H1 (cell line): ENCODE measurements at regions not wholly inside any gene's neighbourhood (a gene's known extent, or its start where the extent isn't known, plus 50 kb on each side); places are given as distances from the start of the nearest gene placed in this dataset.

Experiments used
- BCL11A ChIP-seq, 2 experiments: IDR thresholded peaks; one replicate each; pipeline ENCODE4 v1.6.1; 2011; ENCODE audit warnings: low read depth in 2 of 2, low read length in 2 of 2, mild to moderate bottlenecking in 2 of 2
- RBBP5 ChIP-seq: IDR thresholded peaks from 2 replicates; pipeline ENCODE4 v1.7.1; 2012; ENCODE audit warnings: low read depth, mild to moderate bottlenecking, inconsistent platforms, low read length, moderate library complexity, borderline replicate concordance
- TCF12 ChIP-seq: IDR thresholded peaks from 2 replicates; pipeline ENCODE4 v1.6.1; 2011; ENCODE audit warnings: low read depth, mild to moderate bottlenecking, low read length
- TF ChIP-seq, protein P1 (sequence below): fragments of 300-600 bp; sonication (generic); IDR thresholded peaks from 2 replicates; pipeline ENCODE4 v1.7.1; 2012; ENCODE audit warnings: low read length, moderate library complexity, mild to moderate bottlenecking, inconsistent platforms; ENCODE audit not compliant: insufficient replicate concordance
- TF ChIP-seq, protein P2 (sequence below): IDR thresholded peaks from 2 replicates; pipeline ENCODE4 v1.6.1; 2012; ENCODE audit warnings: inconsistent platforms

DNA sequence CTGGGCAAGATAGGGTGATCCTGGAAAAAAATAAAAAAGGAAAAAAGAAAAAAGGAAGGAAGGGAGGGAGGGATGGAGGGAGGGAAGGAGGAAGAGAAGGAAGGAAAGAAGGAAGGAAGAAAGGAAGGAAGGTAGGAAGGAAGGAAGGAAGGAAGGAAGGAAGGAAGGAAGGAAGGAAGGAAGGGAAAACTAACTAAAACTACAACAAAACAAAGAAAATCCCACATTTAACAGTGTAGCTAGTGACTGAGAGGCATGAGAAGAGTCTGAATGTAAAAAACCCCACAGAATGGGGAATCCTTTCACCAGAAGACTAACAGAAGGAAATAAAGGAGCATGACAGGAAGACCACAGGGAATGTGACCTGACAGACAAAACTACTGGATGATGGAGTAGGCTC is 345.7 kb downstream of the NOVA1 start (continued):
- TF ChIP-seq, protein P1, sequence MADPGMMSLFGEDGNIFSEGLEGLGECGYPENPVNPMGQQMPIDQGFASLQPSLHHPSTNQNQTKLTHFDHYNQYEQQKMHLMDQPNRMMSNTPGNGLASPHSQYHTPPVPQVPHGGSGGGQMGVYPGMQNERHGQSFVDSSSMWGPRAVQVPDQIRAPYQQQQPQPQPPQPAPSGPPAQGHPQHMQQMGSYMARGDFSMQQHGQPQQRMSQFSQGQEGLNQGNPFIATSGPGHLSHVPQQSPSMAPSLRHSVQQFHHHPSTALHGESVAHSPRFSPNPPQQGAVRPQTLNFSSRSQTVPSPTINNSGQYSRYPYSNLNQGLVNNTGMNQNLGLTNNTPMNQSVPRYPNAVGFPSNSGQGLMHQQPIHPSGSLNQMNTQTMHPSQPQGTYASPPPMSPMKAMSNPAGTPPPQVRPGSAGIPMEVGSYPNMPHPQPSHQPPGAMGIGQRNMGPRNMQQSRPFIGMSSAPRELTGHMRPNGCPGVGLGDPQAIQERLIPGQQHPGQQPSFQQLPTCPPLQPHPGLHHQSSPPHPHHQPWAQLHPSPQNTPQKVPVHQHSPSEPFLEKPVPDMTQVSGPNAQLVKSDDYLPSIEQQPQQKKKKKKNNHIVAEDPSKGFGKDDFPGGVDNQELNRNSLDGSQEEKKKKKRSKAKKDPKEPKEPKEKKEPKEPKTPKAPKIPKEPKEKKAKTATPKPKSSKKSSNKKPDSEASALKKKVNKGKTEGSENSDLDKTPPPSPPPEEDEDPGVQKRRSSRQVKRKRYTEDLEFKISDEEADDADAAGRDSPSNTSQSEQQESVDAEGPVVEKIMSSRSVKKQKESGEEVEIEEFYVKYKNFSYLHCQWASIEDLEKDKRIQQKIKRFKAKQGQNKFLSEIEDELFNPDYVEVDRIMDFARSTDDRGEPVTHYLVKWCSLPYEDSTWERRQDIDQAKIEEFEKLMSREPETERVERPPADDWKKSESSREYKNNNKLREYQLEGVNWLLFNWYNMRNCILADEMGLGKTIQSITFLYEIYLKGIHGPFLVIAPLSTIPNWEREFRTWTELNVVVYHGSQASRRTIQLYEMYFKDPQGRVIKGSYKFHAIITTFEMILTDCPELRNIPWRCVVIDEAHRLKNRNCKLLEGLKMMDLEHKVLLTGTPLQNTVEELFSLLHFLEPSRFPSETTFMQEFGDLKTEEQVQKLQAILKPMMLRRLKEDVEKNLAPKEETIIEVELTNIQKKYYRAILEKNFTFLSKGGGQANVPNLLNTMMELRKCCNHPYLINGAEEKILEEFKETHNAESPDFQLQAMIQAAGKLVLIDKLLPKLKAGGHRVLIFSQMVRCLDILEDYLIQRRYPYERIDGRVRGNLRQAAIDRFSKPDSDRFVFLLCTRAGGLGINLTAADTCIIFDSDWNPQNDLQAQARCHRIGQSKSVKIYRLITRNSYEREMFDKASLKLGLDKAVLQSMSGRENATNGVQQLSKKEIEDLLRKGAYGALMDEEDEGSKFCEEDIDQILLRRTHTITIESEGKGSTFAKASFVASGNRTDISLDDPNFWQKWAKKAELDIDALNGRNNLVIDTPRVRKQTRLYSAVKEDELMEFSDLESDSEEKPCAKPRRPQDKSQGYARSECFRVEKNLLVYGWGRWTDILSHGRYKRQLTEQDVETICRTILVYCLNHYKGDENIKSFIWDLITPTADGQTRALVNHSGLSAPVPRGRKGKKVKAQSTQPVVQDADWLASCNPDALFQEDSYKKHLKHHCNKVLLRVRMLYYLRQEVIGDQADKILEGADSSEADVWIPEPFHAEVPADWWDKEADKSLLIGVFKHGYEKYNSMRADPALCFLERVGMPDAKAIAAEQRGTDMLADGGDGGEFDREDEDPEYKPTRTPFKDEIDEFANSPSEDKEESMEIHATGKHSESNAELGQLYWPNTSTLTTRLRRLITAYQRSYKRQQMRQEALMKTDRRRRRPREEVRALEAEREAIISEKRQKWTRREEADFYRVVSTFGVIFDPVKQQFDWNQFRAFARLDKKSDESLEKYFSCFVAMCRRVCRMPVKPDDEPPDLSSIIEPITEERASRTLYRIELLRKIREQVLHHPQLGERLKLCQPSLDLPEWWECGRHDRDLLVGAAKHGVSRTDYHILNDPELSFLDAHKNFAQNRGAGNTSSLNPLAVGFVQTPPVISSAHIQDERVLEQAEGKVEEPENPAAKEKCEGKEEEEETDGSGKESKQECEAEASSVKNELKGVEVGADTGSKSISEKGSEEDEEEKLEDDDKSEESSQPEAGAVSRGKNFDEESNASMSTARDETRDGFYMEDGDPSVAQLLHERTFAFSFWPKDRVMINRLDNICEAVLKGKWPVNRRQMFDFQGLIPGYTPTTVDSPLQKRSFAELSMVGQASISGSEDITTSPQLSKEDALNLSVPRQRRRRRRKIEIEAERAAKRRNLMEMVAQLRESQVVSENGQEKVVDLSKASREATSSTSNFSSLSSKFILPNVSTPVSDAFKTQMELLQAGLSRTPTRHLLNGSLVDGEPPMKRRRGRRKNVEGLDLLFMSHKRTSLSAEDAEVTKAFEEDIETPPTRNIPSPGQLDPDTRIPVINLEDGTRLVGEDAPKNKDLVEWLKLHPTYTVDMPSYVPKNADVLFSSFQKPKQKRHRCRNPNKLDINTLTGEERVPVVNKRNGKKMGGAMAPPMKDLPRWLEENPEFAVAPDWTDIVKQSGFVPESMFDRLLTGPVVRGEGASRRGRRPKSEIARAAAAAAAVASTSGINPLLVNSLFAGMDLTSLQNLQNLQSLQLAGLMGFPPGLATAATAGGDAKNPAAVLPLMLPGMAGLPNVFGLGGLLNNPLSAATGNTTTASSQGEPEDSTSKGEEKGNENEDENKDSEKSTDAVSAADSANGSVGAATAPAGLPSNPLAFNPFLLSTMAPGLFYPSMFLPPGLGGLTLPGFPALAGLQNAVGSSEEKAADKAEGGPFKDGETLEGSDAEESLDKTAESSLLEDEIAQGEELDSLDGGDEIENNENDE: no peak
- TF ChIP-seq, protein P2, sequence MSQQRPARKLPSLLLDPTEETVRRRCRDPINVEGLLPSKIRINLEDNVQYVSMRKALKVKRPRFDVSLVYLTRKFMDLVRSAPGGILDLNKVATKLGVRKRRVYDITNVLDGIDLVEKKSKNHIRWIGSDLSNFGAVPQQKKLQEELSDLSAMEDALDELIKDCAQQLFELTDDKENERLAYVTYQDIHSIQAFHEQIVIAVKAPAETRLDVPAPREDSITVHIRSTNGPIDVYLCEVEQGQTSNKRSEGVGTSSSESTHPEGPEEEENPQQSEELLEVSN: no peak
- TF ChIP-seq RBBP5 (no peak), TCF12 (no peak), BCL11A (IDR thresholded peaks at IDR 0.05; ENCODE audit: low read depth in 2 of 2, low read length in 2 of 2) (no peak)
